ENCODE measurements at regions not wholly inside any gene's neighbourhood (a gene's known extent, or its start where the extent isn't known, plus 50 kb on each side); places are given as distances from the start of the nearest gene placed in this dataset.

GRCh38 chr17:74089380-74089779, 114.1 kb upstream of the RPL38 start:
- no peak for TF ChIP-seq POLR2A (IDR thresholded peaks at IDR 0.05)
- TF ChIP-seq, protein P1, sequence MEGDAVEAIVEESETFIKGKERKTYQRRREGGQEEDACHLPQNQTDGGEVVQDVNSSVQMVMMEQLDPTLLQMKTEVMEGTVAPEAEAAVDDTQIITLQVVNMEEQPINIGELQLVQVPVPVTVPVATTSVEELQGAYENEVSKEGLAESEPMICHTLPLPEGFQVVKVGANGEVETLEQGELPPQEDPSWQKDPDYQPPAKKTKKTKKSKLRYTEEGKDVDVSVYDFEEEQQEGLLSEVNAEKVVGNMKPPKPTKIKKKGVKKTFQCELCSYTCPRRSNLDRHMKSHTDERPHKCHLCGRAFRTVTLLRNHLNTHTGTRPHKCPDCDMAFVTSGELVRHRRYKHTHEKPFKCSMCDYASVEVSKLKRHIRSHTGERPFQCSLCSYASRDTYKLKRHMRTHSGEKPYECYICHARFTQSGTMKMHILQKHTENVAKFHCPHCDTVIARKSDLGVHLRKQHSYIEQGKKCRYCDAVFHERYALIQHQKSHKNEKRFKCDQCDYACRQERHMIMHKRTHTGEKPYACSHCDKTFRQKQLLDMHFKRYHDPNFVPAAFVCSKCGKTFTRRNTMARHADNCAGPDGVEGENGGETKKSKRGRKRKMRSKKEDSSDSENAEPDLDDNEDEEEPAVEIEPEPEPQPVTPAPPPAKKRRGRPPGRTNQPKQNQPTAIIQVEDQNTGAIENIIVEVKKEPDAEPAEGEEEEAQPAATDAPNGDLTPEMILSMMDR (IDR thresholded peaks at IDR 0.05), result no peak
- ATAC-seq, result no peak
- Histone ChIP-seq H3K4me1 (no peaks in the 10 kb centered on the region), H3K9me3 (no peaks in the 10 kb centered on the region), H3K4me3 (no peak overlapping the region), H3K27me3 (no peaks in the 10 kb centered on the region), H3K27ac (no peak overlapping the region), H3K36me3 (no peaks in the 10 kb centered on the region)
- DNase-seq, result no peak
- intact Hi-C loops (cut with DNase I), result no loop called here
- WGBS (ENCODE audit: insufficient coverage, low coverage, low lambda C conversion rate, missing lambda C conversion rate), result 56% methylated on average over 3 of the region's 3 CpGs

DNA sequence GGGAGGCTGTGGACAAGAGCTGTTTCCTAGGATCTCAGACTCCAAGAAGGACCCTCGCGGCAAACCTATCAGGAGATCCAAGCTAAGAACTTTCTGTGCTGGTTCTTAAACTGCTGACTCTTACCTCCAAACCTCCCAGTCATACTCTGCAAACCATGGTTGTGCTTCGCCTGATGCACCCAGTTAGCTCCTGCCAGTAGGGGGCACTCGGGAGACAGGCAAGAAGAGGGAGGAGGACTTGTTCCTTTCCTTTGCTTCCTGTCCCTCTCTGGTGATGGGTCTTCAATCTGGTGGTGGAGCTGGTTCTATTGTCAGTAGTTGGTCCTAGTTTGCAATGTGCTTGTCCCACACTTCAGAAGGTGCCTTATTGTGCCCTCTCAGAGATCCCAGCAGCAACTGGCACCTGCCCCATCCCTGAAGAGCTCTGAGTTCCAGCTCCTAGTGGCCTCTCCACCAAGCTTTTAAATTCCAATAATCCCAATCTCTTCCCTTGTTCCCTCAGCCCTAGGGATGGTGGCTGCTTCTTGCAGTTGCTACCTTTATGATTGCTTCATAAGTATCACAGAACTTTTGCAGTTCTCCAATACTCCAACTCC, 113.5 kb upstream of the RPL38 start:
- no peaks in the 10 kb centered on the region for H3K9me3 ChIP-seq
- H3K36me3 ChIP-seq, result no peaks in the 10 kb centered on the region
- no peak overlapping the region for H3K27ac ChIP-seq
- TF ChIP-seq, protein P1 (IDR thresholded peaks at IDR 0.05), result peak; percentile 32 to 60 (median 47)
- TF ChIP-seq POLR2A (IDR thresholded peaks at IDR 0.05), result no peak
- intact Hi-C loops (cut with DNase I), result no loop called here
- peak; percentile 40 to 63 (median 54) for ATAC-seq
- DNase-seq, result peak; percentile 56 to 69 (median 64)
- 17% methylated on average over 4 of the region's 4 CpGs for WGBS (ENCODE audit: insufficient coverage, low coverage, low lambda C conversion rate, missing lambda C conversion rate)
- no peaks in the 10 kb centered on the region for H3K4me1 ChIP-seq
- H3K27me3 ChIP-seq, result no peaks in the 10 kb centered on the region
- H3K4me3 ChIP-seq, result no peak overlapping the region

GRCh38 chr17:74094651-74095050, 108.8 kb upstream of the RPL38 start:
- Histone ChIP-seq H3K27ac (no peak overlapping the region), H3K27me3 (no peaks in the 10 kb centered on the region), H3K9me3 (no peaks in the 10 kb centered on the region), H3K36me3 (no peaks in the 10 kb centered on the region), H3K4me1 (no peaks in the 10 kb centered on the region), H3K4me3 (no peak overlapping the region)
- intact Hi-C loops (cut with DNase I), result no loop called here
- ATAC-seq (no peak), DNase-seq (no peak)
- no peak for TF ChIP-seq POLR2A (IDR thresholded peaks at IDR 0.05)
- TF ChIP-seq, protein P1 (IDR thresholded peaks at IDR 0.05), result no peak

- Histone ChIP-seq H3K36me3 (no peaks in the 10 kb centered on the region), H3K27ac (no peak overlapping the region), H3K4me1 (no peaks in the 10 kb centered on the region), H3K27me3 (no peaks in the 10 kb centered on the region), H3K9me3 (no peaks in the 10 kb centered on the region), H3K4me3 (no peak overlapping the region)
- WGBS (ENCODE audit: insufficient coverage, low coverage, low lambda C conversion rate, missing lambda C conversion rate), result 45% methylated on average over 5 of the region's 5 CpGs
- DNase-seq (no peak), ATAC-seq (no peak)
- intact Hi-C loops (cut with DNase I), result no loop called here
- TF ChIP-seq POLR2A (IDR thresholded peaks at IDR 0.05), result no peak
- TF ChIP-seq, protein P1 (IDR thresholded peaks at IDR 0.05), result no peak
Measured at GRCh38 chr17:74096456-74096855, 107.0 kb upstream of the RPL38 start.

Measured in right lobe of liver (tissue), 6 donors.